ENCODE measurements at regions not wholly inside any gene's neighbourhood (a gene's known extent, or its start where the extent isn't known, plus 50 kb on each side); places are given as distances from the start of the nearest gene placed in this dataset.
"Not testable (repeated sequence)": the region's sequence is repeated elsewhere in the genome, so short reads cannot be mapped to it uniquely, and the experiment has no call there.

- Histone ChIP-seq H3K27me3 (ENCODE audit: low read length) (peaks cover 30% of the 10 kb centered on the region), H2AFZ (ENCODE audit: low read length) (no peak overlapping the region), H3K9ac (ENCODE audit: low read length) (no peak overlapping the region), H3K4me2 (ENCODE audit: low read length) (no peak overlapping the region), H3F3A (ENCODE audit: low read length, unreplicated experiment) (no peaks in the 10 kb centered on the region), H3K36me3 (ENCODE audit: low read depth, low read length) (no peaks in the 10 kb centered on the region), H4K20me1 (ENCODE audit: low read length) (no peaks in the 10 kb centered on the region), H3K9me2 (replicated peaks; ENCODE audit: low read length) (no peaks in the 10 kb centered on the region), H3K79me2 (ENCODE audit: low read length) (no peaks in the 10 kb centered on the region), H3K4me3 (ENCODE audit: low read length) (no peak overlapping the region), H3K4me1 (ENCODE audit: insufficient read depth, low read length) (no peaks in the 10 kb centered on the region), H3K9me3 (ENCODE audit: low read length) (no peaks in the 10 kb centered on the region), H3K27ac (ENCODE audit: low read length) (no peak overlapping the region)
- ChIA-PET CTCF (no interaction called here), POLR2A (ENCODE audit: unreplicated experiment) (interaction anchor here (0.6 kb wide), 1 partner anchor 16 kb away, joined by 3 read pairs; no protein-coding TSS in a partner anchor)
- intact Hi-C loops (cut with micrococcal nuclease) = no loop called here
- BruUV-seq (replicated peaks) = no TSS peak
- TF ChIP-seq EZH2 (IDR thresholded peaks at IDR 0.05; ENCODE audit: low read length, unreplicated experiment) (no peak), CTCF (conservative IDR thresholded peaks at IDR 0.05; ENCODE audit: low read depth, low read length) (no peak), EZH2phosphoT487 (IDR thresholded peaks at IDR 0.05; ENCODE audit: borderline replicate concordance, low read length) (no peak)
- ATAC-seq (no peak), DNase-seq (no peak)
Observed at GRCh38 chr20:40875116-40876085, 153.2 kb upstream of the TOP1 start.

DNA sequence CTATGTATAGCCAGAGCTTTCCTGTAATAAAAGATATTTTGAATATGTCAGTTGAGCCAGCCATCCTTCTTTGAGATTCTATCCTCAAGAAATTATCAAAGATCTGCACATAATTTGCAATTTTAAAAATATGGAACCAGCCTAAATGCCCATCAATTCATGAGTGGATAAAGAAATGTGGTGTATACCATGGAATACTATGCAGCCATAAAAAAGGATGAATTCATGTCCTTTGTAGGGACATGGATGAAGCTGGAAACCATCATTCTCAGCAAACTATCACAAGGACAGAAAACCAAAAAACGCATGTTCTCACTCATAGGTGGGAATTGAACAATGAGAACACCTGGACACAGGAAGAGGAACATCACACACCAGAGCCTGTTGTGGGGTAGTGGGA, 150.5 kb upstream of the TOP1 start:
- ATAC-seq; H3K4me1 ChIP-seq (ENCODE audit: insufficient read depth, low read length); CTCF ChIA-PET; intact Hi-C loops (cut with micrococcal nuclease); H3K79me2 ChIP-seq (ENCODE audit: low read length); H3K9ac ChIP-seq (ENCODE audit: low read length); H3K9me3 ChIP-seq (ENCODE audit: low read length); H3K36me3 ChIP-seq (ENCODE audit: low read depth, low read length); H3K9me2 ChIP-seq (replicated peaks; ENCODE audit: low read length); H4K20me1 ChIP-seq (ENCODE audit: low read length); POLR2A ChIA-PET (ENCODE audit: unreplicated experiment); H2AFZ ChIP-seq (ENCODE audit: low read length); DNase-seq; H3K4me2 ChIP-seq (ENCODE audit: low read length); BruUV-seq (replicated peaks); H3K27ac ChIP-seq (ENCODE audit: low read length); H3K4me3 ChIP-seq (ENCODE audit: low read length); H3F3A ChIP-seq (ENCODE audit: low read length, unreplicated experiment): not testable (repeated sequence)
- peaks cover 12% of the 10 kb centered on the region for H3K27me3 ChIP-seq (ENCODE audit: low read length)

DNA sequence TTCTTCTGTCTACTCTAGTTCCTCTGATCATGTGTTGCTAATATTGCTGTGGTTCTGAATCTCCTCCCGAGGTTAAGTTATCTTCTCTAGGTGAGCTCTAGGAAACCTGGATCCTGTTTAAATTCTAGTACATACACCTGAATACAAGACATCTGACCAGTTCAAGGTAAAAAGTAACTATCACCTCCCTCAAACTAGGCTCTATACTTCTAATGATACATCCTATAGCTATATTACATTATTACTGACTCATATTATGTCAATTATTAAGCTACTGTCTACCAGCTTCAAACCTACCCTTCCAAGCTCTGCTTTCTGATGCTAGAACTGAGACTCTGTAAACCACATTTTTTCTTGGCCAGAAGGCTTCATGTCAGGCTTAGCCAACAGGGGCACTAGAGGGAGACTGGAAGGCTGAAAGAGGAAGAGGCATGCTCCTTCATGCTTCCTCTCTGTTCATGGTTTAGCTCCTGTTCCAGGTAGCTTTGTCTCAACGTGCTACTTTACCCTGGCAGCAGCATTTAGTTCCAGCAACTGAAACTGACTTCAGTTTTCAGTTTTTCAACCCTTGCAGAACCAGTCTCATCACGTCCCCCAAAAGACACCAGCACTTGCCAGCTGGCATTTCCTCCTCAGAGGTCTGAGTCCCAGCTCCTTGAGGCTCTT, 148.4 kb upstream of the TOP1 start:
- no TSS peak for BruUV-seq (replicated peaks)
- H3K4me3 ChIP-seq (ENCODE audit: low read length) = no peak overlapping the region
- ChIA-PET CTCF (interaction anchor here (0.6 kb wide), 2 partner anchors 443 to 1613 kb away, joined by 3 read pairs; no protein-coding TSS in a partner anchor), POLR2A (ENCODE audit: unreplicated experiment) (no interaction called here)
- no peak overlapping the region for H3K4me2 ChIP-seq (ENCODE audit: low read length)
- no peak overlapping the region for H2AFZ ChIP-seq (ENCODE audit: low read length)
- H3K79me2 ChIP-seq (ENCODE audit: low read length) = no peaks in the 10 kb centered on the region
- H3K27me3 ChIP-seq (ENCODE audit: low read length) = peaks cover 11% of the 10 kb centered on the region
- intact Hi-C loops (cut with micrococcal nuclease) = no loop called here
- ATAC-seq (peak; percentile 51; the same call in 1 of the 2 replicates), DNase-seq (peak; percentile 9)
- no peaks in the 10 kb centered on the region for H3K9me3 ChIP-seq (ENCODE audit: low read length)
- H4K20me1 ChIP-seq (ENCODE audit: low read length) = no peaks in the 10 kb centered on the region
- H3K9ac ChIP-seq (ENCODE audit: low read length) = no peak overlapping the region
- H3K9me2 ChIP-seq (replicated peaks; ENCODE audit: low read length) = no peaks in the 10 kb centered on the region
- no peaks in the 10 kb centered on the region for H3F3A ChIP-seq (ENCODE audit: low read length, unreplicated experiment)
- H3K4me1 ChIP-seq (ENCODE audit: insufficient read depth, low read length) = no peaks in the 10 kb centered on the region
- TF ChIP-seq CTCF (conservative IDR thresholded peaks at IDR 0.05; ENCODE audit: low read depth, low read length) (0 out of 2 replicates have a peak, but pooled peaks have one; percentile 24), EZH2phosphoT487 (IDR thresholded peaks at IDR 0.05; ENCODE audit: borderline replicate concordance, low read length) (no peak)
- no peaks in the 10 kb centered on the region for H3K36me3 ChIP-seq (ENCODE audit: low read depth, low read length)
- H3K27ac ChIP-seq (ENCODE audit: low read length) = no peak overlapping the region
